HG03354 (cell line): ENCODE measurements at regions not wholly inside any gene's neighbourhood (a gene's known extent, or its start where the extent isn't known, plus 50 kb on each side); places are given as distances from the start of the nearest gene placed in this dataset.
"Not testable (repeated sequence)": the region's sequence is repeated elsewhere in the genome, so short reads cannot be mapped to it uniquely, and the experiment has no call there.

Experiments used
- ATAC-seq: cut with Tn5 transposase; IDR thresholded peaks from one replicate; pipeline ENCODE4 v1.9.1; 2021; ENCODE audit warnings: mild to moderate bottlenecking; ENCODE audit not compliant: unreplicated experiment, poor library complexity, severe bottlenecking

DNA sequence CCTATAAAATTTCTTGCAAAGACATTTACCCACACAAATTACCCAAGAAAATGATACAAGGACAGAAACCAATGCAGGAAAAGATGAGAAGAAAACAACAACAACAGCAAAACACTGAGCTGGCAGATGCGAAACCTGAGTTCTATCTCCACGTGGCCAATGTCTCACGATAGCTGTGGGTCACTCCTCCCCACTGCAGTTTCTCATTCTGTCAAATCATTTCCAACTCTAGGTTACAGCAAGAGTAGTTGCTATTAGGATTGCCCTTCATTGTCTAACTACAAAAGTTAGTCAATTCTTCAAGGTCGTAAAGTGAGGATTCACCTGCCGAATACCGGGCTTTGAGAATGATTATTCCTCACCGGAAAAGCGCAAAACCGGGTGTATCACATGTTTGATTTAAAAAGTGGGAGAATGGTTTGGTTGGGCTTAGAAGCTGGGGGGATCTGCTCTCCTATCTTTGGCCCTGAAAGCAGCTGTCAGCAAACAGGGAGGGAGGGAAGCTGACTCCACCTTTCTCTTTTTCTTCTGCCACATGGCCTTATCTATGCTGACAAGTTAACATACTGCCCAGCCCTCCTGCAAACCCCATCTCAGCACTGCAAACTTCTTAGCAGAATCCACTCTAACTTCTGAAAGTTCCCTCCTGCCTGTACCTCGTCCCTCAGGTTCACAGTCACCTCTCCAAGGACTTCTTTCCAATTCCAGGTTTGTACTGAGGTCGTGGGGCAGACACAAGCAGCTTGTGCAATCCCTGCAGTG, 473.0 kb downstream of the SOX11 start:
- ATAC-seq = no peak

DNA sequence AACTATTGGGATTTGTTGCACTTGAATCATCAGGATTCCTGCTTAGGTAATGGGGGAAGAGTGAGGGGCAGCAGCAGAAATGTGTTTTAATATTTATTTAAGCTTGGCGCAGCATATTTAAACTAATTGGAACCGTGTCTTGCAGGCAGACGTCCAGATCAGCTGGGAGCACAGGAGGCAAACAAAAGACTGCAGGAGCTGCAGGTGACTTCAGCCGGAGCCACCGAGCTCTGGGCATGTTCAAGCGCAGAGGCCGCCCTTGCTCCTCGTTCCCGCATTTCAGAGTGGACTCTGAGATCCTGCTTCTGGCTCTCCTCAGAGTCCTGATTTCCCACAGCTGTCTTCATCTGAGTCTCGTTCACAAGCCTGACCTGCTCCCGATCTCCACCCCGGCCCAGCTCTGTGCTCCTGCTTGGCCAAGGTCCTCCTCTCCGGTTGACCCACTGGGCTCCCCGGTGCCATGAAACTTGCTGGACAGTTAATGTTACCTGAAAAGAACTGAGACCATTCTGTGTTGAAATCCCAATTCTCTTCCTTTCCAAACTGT, 475.5 kb downstream of the SOX11 start:
- ATAC-seq = no peak

DNA sequence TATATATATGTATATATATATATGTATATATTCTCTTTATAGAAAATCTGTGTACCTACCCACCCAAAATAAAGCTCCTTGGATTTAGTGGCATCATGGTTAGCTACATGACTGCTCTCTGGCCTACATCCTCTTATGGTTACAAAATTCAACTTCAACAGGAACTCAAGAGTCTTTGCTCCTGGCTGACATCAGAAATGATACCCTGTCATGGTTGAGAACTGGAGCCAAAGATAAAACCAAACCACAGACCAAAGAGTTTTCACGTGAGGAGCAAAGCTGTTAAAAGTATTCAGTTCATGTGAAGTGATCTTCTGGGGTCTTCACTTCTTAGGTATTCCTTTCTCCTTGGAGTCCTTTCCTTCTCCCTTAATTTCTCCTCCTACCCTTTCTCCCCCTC, 476.3 kb downstream of the SOX11 start:
- no peak for ATAC-seq

DNA sequence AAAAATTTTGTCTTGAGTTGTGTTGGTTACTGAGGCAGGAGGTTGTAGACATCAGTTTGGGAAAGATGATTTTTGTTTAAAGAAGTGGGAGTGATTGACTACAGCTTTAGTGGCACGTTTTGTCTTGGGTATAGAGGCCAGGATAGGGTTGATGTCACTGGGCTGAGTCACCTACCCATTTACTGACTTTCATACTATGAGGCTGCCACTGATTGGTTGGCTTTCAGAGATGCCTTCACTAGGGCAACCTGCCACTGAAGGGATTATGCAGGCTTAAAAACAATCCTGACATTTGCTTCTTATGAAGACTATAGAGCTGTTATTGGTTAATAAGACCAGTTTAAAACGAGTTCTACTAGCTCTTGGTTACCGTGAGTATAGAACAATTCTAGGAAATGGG, 479.1 kb downstream of the SOX11 start:
- ATAC-seq = no peak

DNA sequence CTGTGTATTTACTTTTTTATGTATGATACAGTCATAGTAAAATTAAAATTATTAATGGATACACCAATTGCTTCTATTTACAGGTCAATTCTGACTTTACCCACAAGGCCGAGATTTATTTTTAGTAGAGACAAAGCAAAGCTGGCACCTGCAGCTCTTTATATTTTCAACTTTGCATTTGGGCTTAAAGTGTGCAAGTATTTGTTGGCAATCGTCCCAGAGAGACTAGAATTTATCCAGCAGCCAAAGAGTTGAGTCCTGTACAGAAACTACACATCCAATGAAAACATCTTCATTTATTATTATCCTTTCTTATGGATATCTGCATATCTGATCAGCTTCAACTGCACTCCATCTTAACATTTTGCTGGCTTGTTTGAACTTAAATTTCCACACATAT, 485.6 kb downstream of the SOX11 start:
- ATAC-seq = no peak

DNA sequence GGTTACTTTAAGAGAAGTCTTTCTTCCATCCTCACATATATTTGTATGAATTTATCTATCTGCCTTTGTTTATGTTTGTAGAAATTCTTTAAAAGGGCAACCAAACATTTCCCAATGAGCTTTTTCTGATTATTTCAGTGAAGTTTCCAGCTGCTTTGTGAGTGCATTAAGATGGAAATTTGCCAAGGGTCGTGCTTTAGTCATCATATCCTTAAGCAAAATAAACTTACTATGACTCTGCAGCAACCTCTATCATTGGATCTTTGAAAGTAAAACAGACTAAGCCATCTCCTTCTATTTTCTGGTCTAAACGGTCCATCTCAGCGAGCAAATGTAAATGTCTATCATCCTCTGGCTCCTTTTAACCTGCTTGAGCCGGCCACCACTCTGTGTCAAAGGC, 489.3 kb downstream of the SOX11 start:
- no peak for ATAC-seq

DNA sequence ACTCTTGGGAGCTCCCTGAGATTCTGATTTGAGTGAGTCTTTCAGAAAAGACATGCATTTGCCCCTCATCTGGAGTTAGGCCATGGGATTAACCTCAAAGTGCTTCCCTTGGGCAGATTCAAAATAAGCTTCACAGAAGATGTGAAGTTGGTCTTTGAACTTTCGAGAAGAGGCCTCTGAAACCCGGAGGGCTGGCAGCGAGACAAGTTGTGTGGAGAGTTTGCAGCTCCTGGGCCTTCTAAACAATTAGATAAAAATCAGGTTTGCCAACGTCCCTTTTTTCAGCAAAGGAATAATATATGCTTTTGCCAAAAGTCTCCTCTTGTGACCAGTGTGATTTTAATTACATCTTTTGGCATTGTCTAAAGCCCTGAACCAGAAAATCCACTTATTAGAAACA, 489.7 kb downstream of the SOX11 start:
- ATAC-seq = no peak

DNA sequence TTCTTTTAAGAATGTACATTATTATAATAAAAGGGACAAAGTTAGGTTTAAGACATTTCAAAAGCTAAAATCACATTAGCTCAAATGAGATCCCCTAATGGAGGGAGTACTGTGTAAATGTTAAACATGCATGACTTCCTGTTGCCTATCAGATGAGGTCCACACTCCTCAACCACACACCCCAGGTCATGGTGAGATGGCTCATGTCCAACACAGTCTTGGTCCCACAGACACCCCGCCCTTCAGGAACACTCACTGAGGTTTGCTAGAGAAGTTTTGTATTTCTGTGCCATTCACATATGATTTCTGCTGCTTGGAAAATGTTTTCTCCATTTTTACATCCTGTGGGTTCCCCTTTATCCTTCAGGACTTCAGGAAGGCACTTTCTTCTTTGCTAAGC, 491.0 kb downstream of the SOX11 start:
- ATAC-seq = no peak

DNA sequence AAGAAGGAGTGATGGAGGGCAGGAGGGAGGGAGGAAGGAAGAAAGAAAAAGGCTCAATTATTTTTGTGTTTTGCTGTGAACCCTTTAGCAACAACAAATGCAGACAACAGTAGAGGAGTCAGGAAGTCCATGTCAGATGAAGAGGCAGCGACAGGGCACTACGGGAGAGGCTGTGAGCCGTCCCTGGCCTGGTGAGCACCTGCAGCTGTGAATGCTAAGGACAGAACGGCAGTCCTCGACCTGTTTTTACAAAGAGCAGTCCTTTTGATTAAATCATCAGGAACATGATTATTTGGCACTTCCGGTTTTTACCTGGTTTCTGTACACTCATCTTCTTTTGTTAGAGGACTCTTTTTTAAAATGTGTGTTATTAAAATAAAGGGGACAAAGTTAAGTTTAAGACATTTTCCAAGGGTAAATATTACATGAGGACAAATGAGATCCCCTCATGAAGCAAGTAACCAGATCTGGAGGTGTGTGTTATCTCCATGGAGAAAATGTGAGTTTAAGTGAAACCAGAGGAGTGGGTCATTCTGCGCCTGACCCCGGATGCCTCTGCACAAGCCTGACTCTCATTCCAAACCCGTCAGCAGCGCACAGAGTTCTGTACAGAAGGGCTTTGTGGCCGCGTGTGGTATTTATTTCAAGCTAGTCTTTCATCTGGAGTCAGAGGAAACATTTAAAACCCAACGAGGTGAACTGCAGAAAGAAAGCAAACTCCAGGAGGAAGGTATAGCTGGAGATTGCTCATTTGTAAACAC, 492.5 kb downstream of the SOX11 start:
- no peak for ATAC-seq

DNA sequence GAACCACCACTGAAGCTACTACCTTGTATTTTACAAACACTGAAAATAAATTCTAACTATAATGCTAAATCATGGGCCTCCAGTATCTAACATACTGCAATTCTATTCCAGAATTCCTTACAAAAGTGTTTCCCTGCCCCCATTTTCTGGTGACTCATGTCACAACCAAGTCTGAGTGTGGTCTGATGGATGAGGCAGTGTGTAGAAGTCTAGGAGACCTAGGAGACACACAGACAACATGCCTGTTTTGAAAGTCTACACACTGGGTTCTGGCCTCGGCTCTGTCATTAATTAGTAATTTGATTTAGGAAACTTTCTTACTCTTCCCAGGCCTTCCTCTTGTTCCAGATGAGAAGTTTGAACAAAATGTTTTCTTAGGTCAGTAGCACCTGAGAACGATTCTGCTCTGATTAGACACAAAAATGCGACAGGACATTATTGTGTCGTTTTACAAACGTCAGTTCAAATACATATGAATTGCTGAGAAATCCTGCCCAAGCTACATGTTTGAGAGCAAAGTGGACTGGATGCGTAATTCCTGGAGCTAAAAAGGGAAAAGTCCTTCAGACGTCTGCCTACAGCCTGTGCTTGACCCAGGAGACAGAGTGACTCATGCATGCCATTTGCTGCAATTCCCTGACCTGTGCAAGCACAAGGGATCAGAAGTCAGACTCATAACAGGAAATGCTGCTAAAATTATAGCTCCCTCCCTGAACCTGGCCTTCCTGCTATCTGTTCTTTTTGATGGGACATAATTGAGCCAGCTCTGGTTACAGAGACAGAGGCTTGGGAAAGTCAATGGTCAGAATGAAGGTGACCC, 494.4 kb downstream of the SOX11 start:
- ATAC-seq = no peak

DNA sequence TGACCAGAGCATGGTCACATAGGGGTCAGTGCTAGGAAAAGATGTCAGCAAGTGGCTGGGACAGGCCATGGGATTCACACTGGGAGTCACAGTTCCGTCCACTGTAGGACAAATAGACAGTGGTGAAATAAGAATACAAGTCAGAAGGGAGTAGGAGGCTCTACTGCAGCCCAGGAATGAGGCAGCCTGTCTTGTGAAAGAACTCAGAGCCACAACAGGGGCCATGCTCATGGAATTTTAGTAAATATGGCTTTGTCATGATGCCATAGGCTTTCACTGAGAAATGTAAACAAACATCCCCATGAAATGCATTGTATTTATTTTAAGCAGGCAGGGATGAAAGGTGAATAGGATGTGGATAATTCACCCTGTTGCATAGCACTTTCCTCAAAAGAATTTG, 504.3 kb downstream of the SOX11 start:
- no peak for ATAC-seq

DNA sequence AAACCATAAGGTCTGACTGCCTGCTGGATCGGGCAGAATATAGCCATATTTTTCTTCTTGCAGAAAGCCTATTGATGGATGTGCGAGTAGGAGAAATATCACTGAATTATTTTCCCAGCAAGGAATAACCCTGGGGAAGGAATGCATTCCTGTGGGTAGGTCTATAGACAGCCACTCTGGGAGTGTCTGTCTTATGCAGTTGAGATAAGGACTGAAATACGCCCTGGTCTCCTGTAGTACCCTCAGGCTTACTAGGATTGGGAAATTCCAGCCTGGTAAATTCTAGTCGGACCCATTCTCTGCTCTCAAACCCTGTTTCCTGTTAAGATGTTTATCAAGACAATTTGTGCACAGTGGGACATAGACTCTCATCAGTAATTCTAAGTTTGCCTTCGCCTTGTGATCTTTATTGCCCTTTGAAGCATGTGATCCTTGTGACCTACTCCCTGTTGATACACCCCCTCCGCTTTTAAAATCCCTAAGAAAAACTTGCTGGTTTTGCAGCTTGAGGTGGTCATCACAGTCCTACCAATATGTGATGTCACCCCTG, 506.3 kb downstream of the SOX11 start:
- not testable (repeated sequence) for ATAC-seq

DNA sequence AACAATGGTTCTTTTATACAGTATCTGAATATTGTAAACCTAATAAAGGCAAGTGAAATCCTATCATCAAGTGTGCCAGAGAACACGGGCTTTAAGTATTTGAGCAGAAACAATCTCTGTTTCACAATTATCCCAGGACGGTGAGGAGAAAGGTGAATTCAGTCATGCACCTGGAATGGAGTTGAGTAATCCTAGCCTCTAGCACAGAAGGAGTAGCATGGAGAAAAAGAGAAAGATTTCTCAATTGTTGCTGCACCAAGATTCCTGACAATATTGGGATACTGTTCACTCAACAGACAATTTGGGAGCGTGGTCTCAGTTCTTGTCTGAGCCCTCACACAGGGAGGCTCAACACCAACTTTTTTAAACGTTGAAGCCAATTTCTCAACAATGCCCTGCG, 510.6 kb downstream of the SOX11 start:
- no peak for ATAC-seq

DNA sequence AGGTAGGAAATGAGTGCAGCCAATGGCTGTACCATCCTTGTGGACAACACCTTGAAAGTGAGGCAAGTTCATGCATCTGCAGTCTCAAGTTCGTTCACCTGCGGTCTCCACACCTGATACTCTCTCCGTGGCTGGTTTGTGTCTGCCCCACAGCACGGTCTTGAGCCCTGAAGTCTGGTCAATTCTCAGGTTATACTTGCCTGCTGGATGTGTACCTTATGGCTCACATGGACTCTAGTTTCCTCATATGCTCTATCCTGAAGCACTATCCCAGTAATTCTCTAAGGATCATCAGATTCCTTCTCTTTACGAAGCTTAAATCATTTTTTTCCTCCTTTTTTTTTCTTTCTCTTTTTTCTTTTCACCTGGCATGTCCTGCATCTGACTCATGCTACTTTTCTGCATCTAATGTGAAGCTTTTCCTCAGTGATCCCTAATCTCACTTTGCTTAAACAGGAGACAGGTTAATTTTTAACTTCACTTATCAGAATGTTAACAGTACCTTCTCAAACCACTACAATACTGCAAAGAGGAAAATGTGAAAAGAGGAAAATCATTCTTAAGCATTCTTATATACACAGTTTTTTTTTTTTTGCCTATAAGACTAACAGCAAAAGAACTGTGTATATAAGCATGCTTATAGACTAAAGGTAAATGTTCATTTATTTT, 511.2 kb downstream of the SOX11 start:
- ATAC-seq = no peak

DNA sequence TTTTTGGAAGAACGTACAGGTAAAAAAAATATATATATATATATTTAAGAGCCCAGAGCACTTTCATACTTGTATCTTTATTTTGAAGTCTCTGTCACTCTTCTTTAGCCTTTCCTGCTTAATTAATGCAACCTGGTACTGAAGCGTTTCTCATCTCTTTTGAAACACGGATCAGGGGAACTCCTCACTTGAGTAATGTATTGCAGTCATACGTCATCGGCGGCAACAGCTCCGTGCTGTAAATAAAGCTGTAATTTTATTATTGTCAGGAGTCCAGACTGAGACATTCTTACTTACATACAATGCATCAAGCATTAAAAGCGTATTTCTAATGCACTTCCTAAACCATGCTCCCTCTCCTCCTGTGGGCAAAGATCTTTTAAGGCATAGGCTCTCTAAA, 514.7 kb downstream of the SOX11 start:
- ATAC-seq = no peak

DNA sequence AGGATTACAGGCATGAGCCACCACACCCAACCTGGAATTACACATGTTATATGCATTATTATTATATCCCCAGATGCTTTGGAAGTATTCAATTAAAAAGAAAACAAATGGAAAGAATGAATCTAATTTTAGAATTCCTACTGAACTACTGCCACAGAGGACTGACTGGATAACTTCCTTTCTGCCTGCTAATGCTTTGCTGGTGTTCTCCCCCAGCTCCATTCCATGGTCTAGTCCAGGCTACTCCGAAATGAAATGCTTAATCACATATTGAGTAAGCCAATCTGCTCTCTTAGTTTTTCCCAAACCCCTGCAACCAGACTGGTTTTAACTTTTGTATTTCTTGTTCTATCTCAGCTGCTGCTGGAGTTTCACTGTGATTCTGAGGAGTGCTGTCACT, 519.1 kb downstream of the SOX11 start:
- no peak for ATAC-seq

DNA sequence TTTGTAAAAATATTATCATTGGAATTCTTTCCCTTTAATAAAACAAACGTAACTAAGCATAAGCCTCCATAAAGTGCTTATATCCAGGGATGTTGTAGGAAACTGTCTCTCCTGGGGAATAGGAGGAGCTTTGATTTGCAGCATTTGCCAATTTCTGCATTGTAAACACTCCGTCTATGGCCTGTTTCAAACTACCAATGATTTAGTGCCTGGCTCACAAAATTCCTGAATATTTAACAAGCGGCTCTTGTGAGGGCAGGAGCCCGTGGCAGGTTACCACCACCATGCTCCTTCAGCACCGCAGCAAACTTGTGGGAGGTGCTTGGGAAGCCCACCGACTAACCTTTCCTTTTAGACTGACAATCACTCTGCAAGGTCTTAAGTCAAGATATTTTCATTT, 520.3 kb downstream of the SOX11 start:
- ATAC-seq = no peak

DNA sequence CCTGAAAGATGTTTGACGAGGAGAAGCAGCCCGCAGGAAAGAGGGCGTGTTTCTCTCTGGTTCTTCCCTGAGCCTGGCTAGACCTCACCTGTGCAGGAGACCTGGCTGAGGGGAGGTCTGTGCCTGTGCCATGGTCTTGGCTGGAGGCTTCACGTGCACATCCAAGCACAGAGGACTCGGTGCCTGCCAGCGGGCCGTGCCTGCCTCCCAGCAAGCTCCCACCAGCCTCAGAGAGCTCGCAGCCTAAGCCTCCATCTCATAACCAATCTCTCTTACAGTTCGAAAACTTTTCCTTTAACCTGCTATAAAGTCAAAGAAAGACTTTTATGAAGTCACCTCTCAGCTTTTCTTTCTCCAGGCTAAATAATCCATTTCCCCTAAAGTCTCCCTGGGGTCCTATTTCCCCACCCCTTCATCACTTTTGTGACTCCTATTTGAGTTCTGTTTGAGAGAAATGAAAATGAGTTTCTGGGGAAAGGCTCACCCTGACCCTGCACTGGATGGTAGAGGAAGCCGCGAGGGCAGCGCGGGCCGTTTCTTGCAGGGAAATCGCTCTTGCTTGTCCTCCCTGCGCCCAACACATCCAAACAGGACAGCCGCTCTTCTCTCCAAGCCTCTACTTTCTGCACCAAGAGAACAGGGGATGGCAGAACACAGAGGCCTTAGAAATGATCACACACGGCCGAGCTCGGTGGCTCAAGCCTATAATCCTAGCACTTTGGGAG, 521.0 kb downstream of the SOX11 start:
- ATAC-seq = no peak

DNA sequence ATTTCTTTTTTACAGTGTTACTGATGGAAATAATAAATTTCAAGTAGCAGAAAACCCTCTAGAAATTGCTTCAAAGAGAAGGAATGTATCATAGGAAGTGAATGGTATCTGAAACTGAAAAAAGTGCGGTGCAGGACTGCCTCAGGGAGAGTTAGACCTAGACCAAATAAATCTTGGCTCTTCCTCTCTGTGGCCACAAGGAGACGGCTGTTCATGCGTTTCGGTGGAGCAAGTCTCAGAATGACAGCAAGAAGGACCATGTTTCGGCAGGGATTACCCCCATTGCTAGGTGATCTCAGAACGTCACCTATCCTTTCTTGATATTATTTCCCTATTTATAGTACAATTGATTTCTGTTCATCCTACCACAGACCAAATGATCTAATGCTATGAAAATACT, 522.3 kb downstream of the SOX11 start:
- no peak for ATAC-seq
